ENCODE measurements at regions not wholly inside any gene's neighbourhood (a gene's known extent, or its start where the extent isn't known, plus 50 kb on each side); places are given as distances from the start of the nearest gene placed in this dataset.
A peak's percentile ranks its signal among the peaks of the same experiment; 100 is the strongest.

DNA sequence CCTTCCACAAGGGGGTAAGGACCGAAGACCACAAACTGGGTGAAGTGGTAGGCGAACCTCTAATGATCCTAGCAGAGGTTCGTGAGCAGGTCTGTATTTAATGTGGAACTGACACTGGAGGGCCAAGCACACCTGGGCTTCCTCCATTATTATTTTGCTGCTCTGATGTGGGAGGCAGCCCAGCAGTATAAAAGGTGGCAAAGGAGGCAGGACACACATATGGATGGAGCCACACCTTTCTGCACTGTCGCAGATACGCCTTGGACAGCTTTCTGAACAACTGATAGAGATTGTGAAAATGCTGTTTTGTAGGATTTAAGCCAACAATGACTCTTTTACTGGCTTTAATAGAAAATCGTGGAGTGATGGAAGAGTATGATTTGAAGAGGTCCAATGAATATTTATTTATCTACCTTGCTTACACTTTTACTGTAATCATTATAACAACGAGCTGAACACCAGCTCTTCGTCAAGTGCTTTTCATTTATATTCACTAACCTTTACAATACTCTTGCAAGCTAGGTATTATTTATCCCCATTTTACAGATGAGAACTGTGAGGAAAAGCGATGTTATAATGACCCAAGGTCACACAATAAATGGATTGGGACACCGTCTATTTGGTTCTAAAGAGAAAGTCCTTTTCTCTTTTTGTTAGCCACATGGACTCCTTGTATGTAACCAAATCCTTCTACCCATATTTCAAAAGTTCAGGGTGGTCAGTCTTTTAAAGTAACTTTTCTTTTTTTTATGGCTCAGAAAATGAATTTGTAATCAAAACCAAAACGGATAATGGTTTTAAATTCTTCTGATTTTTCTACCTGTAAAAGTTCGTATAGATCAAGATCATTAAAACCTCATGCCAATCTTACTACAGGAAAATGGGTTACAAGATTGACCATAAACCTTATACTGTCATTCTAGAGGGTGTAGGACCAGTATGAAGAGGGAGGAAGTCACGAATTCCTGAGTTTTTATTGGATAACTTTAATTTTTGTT, 116.9 kb downstream of the UTRN start:
- no peak overlapping the region for H3K27ac ChIP-seq
- TF ChIP-seq, protein P1, sequence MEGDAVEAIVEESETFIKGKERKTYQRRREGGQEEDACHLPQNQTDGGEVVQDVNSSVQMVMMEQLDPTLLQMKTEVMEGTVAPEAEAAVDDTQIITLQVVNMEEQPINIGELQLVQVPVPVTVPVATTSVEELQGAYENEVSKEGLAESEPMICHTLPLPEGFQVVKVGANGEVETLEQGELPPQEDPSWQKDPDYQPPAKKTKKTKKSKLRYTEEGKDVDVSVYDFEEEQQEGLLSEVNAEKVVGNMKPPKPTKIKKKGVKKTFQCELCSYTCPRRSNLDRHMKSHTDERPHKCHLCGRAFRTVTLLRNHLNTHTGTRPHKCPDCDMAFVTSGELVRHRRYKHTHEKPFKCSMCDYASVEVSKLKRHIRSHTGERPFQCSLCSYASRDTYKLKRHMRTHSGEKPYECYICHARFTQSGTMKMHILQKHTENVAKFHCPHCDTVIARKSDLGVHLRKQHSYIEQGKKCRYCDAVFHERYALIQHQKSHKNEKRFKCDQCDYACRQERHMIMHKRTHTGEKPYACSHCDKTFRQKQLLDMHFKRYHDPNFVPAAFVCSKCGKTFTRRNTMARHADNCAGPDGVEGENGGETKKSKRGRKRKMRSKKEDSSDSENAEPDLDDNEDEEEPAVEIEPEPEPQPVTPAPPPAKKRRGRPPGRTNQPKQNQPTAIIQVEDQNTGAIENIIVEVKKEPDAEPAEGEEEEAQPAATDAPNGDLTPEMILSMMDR (conservative IDR thresholded peaks at IDR 0.05): no peak

GRCh38 chr6:144402750-144403149, 117.6 kb downstream of the UTRN start:
- TF ChIP-seq, protein P1 (conservative IDR thresholded peaks at IDR 0.05): no peak
- H3K27ac ChIP-seq: no peak overlapping the region

GRCh38 chr6:144405163-144405562, 120.0 kb downstream of the UTRN start:
- TF ChIP-seq, protein P1 (conservative IDR thresholded peaks at IDR 0.05): no peak
- H3K27ac ChIP-seq: no peak overlapping the region

DNA sequence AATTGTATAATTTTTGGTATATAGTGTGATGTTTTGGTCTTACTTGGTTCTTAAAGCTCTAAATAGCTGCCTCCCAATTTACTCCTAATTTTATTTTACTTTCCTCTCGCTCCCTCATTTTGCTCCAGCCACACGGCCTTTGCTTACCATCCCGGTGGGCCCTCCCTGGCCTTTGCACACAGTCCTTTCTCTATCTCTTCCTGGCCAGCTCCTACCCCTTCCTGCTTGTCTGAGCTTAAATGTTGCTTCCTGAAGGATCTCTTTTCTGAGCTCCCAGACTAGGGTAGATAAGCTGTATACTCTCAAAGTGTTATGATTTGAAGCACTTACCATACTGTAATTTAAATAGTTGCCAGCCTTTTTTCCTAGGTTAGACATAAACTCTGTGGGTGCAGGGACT, 121.7 kb downstream of the UTRN start:
- no peak overlapping the region for H3K27ac ChIP-seq
- TF ChIP-seq, protein P1 (conservative IDR thresholded peaks at IDR 0.05): no peak

DNA sequence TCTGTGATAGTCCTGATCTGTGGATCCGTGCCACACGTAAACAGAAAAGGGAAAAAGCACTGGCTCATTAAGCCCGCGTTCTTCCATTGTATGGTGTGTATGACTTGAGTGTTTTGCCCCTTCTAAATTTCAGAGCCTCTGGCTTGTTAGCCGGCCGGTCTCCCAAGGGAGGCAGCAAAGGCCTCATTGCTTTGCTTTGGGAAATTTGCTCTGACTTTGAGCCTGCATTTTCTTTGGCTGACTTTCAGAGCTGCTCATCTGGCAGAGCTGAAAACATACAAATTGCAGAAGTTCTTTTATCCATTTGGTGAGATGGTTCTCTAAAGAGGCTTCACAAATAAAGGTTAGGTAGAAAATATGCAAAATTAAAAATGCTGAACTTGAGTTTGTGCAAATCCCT, 123.0 kb downstream of the UTRN start:
- H3K27ac ChIP-seq: peak overlapping the region; percentile 87; the same call in 1 of the 2 replicates
- TF ChIP-seq, protein P1 (conservative IDR thresholded peaks at IDR 0.05): no peak

DNA sequence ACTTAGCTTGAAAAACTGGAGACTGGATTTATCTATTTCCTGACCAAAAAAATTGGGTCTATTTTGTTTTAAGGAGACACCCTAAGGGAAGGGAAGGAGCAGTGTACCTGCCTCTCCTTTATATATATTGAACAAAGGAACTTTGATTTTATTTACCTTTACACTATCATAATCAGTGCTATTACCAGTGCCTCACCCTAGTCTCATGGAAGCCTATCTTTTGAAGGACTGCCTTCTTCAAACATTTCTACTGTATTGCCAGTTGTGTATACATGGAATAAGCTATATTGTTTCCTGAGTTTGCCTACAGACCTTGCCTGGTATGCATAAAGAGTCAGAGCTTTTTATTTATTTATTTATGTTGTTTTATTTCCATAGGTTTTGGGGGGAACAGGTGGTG, 124.9 kb downstream of the UTRN start:
- peak overlapping the region; percentile 87 for H3K27ac ChIP-seq
- TF ChIP-seq, protein P1 (conservative IDR thresholded peaks at IDR 0.05): no peak

DNA sequence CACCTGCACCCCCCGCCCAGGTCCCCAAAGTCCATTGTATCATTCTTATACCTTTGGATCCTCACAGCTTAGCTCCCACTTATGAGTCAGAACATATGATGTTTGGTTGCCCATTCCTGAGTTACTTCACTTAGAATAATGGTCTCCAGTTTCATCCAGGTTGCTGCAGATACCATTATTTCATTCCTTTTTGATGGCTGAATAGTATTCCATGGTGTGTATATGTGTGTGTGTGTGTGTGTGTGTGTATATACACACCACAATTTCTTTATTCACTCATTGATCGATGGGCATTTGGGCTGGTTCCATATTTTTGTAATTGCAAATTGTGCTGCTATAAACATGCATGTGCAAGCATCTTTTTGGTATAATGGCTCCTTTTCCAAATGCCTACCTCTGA, 125.4 kb downstream of the UTRN start:
- H3K27ac ChIP-seq: peak overlapping the region; percentile 87

Measured in VCaP (cell line).